ENCODE measurements at regions not wholly inside any gene's neighbourhood (a gene's known extent, or its start where the extent isn't known, plus 50 kb on each side); places are given as distances from the start of the nearest gene placed in this dataset.

DNA sequence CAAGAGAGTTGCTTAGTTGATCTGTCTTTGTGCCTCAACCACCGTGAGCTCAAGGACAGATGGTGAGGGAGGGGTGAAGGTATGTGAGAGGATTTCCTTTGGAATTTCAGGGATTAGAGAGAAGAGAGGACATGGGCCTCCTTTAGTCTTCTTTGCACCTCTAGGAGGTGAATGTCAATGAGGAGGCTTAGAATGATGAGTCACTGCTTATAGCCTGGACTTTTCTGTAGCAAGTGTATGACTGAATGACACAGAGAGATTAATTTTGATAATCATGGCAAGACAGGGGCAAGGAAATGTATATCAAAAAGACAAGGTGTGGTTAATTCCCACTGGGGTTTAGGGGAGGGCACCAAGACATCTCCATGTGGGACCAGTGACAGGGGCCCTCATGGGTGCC lies 947.3 kb upstream of the TENM4 start:
- H3K27ac Mint-ChIP-seq, result no peak overlapping the region
- peaks cover 0 to 3% (median 3%) of the 10 kb centered on the region in 3 donors for H3K9me3 Mint-ChIP-seq
- no peak overlapping the region for H3K4me3 Mint-ChIP-seq
- H3K27me3 Mint-ChIP-seq, result peaks cover 2% of the 10 kb centered on the region
- H3K36me3 Mint-ChIP-seq, result no peaks in the 10 kb centered on the region
- no peaks in the 10 kb centered on the region for H3K4me1 Mint-ChIP-seq

DNA sequence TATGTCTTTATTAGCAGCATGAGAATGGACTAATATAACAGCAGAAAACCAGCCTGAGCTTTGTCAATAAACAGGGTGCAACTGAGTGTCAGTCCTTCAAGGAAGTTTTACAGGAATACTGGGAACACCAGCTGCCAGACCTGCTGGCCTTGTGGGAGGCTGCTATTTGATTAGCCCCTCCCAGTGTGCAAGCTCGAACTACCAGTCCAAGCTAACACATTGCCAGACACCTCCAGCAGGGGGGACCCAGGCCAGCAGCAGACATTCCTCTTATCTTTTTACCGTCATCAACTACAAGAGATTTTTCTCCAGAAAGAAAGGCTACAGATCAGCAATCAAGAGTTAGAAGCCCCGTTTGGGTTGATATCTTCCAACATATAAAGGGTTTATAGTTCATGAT lies 942.8 kb upstream of the TENM4 start:
- no peaks in the 10 kb centered on the region for H3K4me1 Mint-ChIP-seq
- peaks cover 2 to 3% (median 3%) of the 10 kb centered on the region in 3 donors for H3K9me3 Mint-ChIP-seq
- H3K36me3 Mint-ChIP-seq, result peaks cover under 1% of the 10 kb centered on the region
- H3K27ac Mint-ChIP-seq, result no peak overlapping the region
- H3K4me3 Mint-ChIP-seq, result no peak overlapping the region
- no peaks in the 10 kb centered on the region for H3K27me3 Mint-ChIP-seq

DNA sequence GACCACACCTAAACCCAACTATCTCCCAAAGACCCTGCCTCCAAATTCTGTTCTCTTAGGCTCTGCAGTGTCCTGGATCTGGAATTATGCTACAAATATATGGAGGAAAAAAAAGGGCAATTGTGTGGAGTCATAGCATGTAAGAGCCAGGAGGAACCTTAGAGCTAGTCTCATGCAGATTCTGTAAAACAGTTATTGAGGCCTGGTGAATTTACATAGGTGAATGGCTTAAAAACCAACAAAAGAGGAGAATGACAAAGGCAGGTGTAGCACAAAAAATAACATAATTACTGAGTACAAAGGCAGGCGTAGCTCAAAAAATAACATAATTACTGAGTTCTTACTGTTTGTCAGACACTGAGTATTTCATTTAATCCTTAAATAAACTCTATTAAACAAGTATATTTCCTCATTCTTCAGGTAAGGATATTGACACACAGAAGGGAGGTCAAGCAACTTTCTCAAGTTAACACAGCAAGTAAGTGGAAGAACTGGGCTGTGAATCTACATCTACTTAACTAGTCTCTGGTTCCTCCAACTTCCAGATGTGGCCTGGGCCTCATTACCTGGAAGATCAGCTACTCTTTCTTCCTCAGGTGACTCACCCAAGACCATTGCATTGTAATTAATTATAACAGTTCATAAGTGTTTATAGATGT lies 938.9 kb upstream of the TENM4 start:
- H3K4me3 Mint-ChIP-seq, result no peak overlapping the region
- H3K27me3 Mint-ChIP-seq, result no peaks in the 10 kb centered on the region
- peaks cover 0 to 4% (median 3%) of the 10 kb centered on the region in 3 donors for H3K9me3 Mint-ChIP-seq
- no peaks in the 10 kb centered on the region for H3K4me1 Mint-ChIP-seq
- peaks cover 1% of the 10 kb centered on the region for H3K36me3 Mint-ChIP-seq
- H3K27ac Mint-ChIP-seq, result peak overlapping the region in 1 of 3 donors; percentile 76

DNA sequence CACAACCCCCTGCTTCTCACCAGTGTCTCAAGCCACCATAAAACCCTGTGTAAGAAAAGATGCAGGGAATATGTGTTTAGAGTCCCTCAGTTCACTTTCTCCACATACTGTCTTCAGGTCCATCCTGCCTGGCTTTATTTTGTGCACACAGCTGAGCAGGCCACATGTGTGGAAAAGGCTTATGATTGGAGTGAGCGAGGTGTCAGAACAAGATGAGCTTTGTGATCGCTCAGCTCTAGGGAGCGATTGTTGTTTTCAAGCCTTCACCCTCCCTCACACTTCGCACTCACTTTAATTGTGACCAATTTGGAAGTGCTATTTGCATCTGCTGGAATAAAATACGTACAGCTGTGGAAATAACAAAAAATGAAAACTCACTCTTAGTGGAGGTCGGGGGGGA lies 931.1 kb upstream of the TENM4 start:
- H3K9me3 Mint-ChIP-seq, result peaks cover 3 to 12% (median 4%) of the 10 kb centered on the region in 3 donors
- H3K27me3 Mint-ChIP-seq, result no peaks in the 10 kb centered on the region
- H3K4me3 Mint-ChIP-seq, result no peak overlapping the region

DNA sequence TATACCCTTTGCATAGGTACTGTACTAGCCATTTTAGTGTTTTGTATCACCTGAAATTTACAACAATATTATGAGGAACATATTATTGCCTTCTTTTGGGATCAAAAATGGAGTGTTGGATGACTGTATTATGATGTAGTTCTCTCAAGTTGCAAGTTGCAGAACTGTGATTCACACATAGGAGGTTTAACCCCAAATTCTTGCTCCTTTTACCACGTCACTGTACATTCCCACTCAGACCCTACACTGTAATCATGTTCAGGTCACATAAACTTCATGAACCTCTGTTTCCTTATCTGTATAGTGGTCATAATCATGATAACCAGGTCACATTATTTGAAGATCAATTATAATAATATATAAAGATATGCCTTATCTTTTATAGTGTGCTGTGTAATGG lies 925.1 kb upstream of the TENM4 start:
- Mint-ChIP-seq H3K4me1 (no peaks in the 10 kb centered on the region), H3K27ac (no peak overlapping the region), H3K4me3 (no peak overlapping the region), H3K36me3 (no peaks in the 10 kb centered on the region), H3K9me3 (peaks cover 2 to 7% (median 4%) of the 10 kb centered on the region in 3 donors), H3K27me3 (peaks cover 1% of the 10 kb centered on the region)

More for the DNA sequence above, 931.1 kb upstream of the TENM4 start:
- Mint-ChIP-seq H3K36me3 (peaks cover 3% of the 10 kb centered on the region), H3K4me1 (no peaks in the 10 kb centered on the region), H3K27ac (no peak overlapping the region)

DNA sequence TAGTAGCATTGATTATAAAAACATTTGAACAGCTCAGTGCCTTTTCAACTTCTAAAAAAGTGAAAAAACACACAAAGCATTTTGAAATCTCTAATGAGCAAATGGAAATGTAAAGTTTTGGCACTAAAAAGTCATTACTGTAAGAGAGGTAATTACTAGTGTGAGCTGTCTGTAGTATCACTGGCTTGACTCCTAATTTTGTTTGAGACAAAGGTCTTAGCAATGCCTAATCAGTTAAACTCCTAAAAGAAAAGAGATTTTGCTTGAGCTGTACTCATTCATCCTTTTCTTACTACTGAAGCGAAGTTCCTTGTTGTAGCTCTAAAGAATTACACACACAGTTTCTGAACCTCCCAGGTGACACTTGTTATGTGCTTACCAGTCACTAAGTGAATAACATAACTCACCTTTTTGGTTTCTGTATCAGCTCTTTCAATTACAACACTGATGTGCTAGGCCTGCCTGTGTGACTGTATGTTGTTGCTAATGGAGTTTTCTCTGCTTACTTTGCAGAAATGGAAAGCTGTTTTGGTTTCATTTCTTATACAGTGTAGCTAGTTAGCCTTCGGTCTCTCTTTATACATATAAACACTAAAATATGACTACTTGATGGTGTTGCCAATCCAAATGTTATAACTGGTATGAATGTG lies 924.4 kb upstream of the TENM4 start:
- H3K4me1 Mint-ChIP-seq, result no peaks in the 10 kb centered on the region
- H3K27me3 Mint-ChIP-seq, result peaks cover 1% of the 10 kb centered on the region
- H3K4me3 Mint-ChIP-seq, result no peak overlapping the region
- H3K36me3 Mint-ChIP-seq, result no peaks in the 10 kb centered on the region
- no peak overlapping the region for H3K27ac Mint-ChIP-seq
- peaks cover under 1 to 8% (median 1%) of the 10 kb centered on the region in 3 donors for H3K9me3 Mint-ChIP-seq

DNA sequence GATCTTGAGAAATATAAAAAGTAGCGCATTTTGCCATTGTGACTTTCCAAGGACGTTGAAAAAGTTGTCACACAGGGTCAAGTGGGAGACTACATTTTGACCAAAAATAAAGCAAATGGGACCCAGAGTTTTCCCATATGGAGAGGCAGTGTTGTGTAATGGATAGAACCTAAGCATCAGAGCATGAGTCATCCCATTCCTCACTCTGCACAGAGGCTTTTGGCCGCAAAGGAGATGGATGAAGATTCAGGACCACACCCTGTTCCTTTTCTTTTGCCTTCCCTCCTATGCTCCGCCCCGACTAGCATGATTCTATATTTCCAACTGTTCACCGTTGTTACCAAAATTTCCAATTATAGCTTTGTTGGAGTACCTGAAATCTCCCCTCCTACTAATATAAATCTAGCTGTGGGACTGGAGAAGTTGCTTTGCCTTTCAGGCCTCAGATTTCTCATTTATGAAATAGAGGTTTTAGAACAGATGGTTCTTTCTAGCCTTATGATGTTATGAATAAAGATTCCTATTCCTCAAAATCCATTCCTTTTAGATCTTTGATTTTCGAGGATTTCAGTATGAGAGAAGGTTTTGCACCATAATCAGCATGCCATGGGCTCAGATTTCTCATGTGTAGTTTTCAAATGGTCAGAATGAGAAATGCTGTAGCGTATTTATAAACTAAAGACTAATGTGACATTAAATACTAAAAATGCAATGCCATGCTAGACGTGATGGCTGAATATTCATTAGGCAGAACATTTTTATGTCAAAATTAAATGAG lies 921.9 kb upstream of the TENM4 start:
- H3K4me3 Mint-ChIP-seq, result no peak overlapping the region
- H3K27ac Mint-ChIP-seq, result no peak overlapping the region
- no peaks in the 10 kb centered on the region for H3K36me3 Mint-ChIP-seq
- peaks cover 0 to 6% (median 0%) of the 10 kb centered on the region in 3 donors for H3K9me3 Mint-ChIP-seq
- no peaks in the 10 kb centered on the region for H3K4me1 Mint-ChIP-seq
- peaks cover 1% of the 10 kb centered on the region for H3K27me3 Mint-ChIP-seq

DNA sequence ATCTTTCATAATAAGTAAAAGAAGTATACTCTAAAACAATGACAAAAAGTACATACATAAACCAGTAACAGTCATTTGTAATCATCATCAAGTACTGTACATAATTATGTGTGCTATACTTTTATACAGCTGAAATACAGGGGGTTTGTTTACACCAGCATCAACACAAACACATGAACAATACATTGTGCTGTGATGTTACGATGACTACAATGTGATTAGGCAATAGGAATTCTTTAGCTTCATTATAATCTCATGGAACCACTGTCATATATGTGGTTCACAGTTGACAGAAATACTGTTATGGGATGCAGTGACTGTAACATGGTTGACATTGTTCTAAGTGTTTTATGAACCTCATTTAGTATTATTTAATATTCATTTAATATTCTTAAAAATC lies 914.4 kb upstream of the TENM4 start:
- Mint-ChIP-seq H3K4me1 (no peaks in the 10 kb centered on the region), H3K36me3 (no peaks in the 10 kb centered on the region), H3K9me3 (peaks cover 0 to 4% (median 4%) of the 10 kb centered on the region in 3 donors), H3K4me3 (no peak overlapping the region), H3K27ac (no peak overlapping the region), H3K27me3 (no peaks in the 10 kb centered on the region)

DNA sequence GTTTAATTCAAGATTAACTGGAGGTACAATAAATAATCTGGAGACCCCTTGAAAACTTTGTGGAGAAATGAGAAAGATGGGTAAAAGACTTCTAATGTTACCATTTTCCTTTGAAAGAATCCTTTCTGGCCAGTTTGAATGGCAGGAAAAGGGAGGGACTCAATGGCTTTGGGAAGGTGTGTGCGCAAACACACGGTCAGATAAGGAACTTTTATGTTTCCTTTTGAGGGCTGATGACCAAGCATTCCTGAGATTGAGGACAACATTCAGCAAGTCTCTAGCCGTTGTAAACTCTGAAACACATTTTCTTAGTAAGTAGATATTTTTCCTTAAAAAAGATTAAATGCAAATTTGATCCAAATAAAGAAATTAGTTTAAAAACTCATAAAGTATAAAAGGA lies 909.7 kb upstream of the TENM4 start:
- Mint-ChIP-seq H3K27me3 (no peaks in the 10 kb centered on the region), H3K36me3 (no peaks in the 10 kb centered on the region), H3K4me1 (no peaks in the 10 kb centered on the region), H3K27ac (no peak overlapping the region), H3K9me3 (peaks cover 0 to 3% (median 0%) of the 10 kb centered on the region in 3 donors), H3K4me3 (no peak overlapping the region)

DNA sequence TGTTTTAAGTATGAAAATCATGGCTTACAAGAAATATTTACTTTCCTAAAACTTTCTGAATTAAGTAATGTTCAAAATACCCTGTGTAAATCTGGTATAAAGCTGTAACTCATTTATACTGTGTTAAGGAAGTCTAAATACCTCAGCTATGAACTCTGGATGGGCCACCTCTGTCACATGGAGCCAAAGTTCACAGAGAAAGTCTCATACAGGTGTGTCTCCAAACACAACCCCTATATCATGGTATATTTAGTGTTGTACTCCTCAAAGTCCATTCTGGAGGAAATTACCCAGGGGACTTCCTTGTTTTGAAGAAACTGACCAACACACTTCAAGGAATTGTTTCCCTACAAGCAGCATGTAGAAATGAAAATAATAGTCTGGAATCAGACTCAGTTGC lies 909.2 kb upstream of the TENM4 start:
- Mint-ChIP-seq H3K4me3 (no peak overlapping the region), H3K27me3 (no peaks in the 10 kb centered on the region), H3K4me1 (no peaks in the 10 kb centered on the region), H3K27ac (no peak overlapping the region), H3K36me3 (no peaks in the 10 kb centered on the region), H3K9me3 (peaks cover 0 to 3% (median 0%) of the 10 kb centered on the region in 3 donors)

DNA sequence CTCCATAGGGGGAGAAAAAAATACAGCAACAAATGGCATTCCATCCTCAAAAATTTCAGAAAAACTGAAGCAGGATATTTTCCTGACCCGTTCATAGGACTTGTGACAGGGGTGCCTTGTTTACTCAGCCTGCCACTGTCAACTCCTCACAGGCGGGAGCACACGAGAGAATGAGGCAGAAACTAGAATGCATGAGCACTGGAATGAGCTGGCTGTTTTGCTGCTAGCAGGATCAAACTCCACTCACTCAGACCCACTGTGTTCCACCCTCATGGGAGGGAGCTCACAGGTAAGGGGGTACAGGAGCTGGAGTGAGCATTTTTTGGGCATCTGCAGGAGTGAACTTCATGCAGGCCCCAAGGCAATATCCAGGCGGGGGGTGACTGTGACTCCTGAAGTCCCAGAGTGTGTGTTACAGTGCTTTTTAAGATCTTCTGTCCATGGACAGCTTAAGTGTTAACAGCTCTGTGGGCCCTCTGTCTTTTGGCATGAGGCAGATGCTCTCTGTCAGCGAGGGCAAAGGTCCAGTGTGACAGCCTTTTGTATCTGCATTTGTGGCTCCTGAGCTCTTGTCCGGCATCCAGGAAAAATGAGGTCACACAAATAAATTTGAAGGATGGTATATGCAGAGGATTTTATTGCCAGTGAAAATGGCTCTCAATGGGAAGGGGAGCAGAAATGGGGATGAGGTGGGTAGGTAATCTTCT lies 905.7 kb upstream of the TENM4 start:
- H3K36me3 Mint-ChIP-seq, result no peaks in the 10 kb centered on the region
- H3K4me1 Mint-ChIP-seq, result no peaks in the 10 kb centered on the region

DNA sequence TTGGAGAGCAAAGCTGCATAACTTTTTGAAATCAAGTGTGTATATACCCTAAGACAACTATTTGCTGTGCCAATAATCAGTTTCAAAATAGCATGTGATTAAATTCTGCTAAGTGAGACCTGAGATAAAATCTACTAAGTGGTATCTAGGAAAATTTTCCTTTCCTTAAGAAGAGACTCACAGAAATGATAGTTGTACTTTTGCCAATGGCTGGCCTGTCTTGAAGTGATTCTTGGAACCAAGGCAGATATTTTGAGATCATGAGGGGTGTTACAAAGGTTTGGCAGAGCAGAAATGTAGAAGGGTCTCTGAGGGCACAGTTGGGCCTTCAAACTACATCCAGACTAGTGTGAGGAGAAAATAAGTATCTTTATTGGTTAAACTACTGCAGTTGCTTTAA lies 902.6 kb upstream of the TENM4 start:
- Mint-ChIP-seq H3K27ac (no peak overlapping the region), H3K9me3 (peaks cover 0 to 3% (median 0%) of the 10 kb centered on the region in 3 donors), H3K36me3 (no peaks in the 10 kb centered on the region), H3K4me3 (no peak overlapping the region), H3K4me1 (no peaks in the 10 kb centered on the region), H3K27me3 (no peaks in the 10 kb centered on the region)

More for the DNA sequence above, 905.7 kb upstream of the TENM4 start:
- H3K27me3 Mint-ChIP-seq, result no peaks in the 10 kb centered on the region
- no peak overlapping the region for H3K27ac Mint-ChIP-seq
- no peak overlapping the region for H3K4me3 Mint-ChIP-seq
- no peaks in the 10 kb centered on the region for H3K9me3 Mint-ChIP-seq

DNA sequence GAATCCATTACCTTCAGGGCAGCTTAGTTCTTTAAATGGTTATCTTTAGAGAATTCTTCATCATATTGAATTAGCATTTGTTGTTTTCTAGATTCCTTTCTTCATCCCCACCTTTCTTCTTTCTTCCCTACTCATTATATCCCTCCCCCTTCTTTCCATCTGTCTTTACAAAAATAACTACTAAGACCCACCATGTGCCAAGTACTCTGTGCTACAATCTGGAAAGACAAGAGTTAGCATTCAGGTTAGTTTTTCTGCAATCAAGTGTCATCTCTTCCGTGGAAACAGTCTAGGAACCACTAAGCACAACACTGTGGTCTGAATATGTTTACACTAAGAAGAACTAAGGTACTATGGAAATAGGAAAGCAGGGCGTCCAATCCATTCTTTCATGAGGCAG lies 897.4 kb upstream of the TENM4 start:
- no peaks in the 10 kb centered on the region for H3K4me1 Mint-ChIP-seq
- H3K4me3 Mint-ChIP-seq, result no peak overlapping the region
- no peak overlapping the region for H3K27ac Mint-ChIP-seq
- peaks cover 0 to 3% (median 3%) of the 10 kb centered on the region in 3 donors for H3K9me3 Mint-ChIP-seq
- H3K36me3 Mint-ChIP-seq, result no peaks in the 10 kb centered on the region
- no peaks in the 10 kb centered on the region for H3K27me3 Mint-ChIP-seq

DNA sequence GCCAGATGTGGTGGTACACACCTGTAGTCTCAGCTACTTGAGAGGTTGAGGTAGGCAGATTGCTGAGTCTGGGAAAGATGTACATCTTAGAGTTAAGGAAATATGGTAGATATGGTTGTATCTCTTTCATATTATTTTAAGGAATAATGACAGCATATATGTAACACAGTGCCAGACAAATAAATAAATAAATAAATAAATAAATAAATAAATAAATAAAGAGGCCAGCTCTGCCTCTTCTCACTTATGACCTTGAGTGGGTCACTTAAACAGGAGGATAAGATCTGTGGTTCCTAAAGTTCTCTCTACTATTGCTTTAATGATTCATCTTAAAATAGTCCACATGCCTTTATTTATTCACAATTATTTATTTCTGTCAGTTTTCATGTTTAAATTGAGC lies 890.9 kb upstream of the TENM4 start:
- H3K36me3 Mint-ChIP-seq, result no peaks in the 10 kb centered on the region
- H3K9me3 Mint-ChIP-seq, result peaks cover 0 to 3% (median 2%) of the 10 kb centered on the region in 3 donors
- H3K4me3 Mint-ChIP-seq, result no peak overlapping the region
- no peaks in the 10 kb centered on the region for H3K27me3 Mint-ChIP-seq
- no peaks in the 10 kb centered on the region for H3K4me1 Mint-ChIP-seq
- H3K27ac Mint-ChIP-seq, result no peak overlapping the region

DNA sequence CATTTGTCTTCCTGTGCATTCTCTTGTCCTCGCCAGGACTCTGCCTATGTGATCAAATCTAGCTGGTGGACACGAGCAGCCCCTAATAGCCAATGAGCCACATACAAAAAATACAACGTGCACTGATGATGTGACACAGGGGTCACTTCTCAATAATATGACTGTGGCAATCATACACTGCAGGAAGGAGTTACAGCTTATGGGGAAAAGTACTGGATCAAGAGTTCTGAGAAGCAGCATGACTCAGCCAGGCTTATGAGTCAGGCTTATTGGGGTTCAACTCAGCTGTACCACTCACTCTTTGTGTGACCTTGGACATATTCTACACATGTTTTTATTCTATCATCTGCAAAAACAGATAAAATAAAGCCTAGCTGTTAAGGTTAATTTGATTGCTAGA lies 889.4 kb upstream of the TENM4 start:
- Mint-ChIP-seq H3K27ac (no peak overlapping the region), H3K36me3 (no peaks in the 10 kb centered on the region), H3K4me3 (no peak overlapping the region), H3K4me1 (no peaks in the 10 kb centered on the region), H3K27me3 (no peaks in the 10 kb centered on the region), H3K9me3 (peaks cover 0 to 2% (median 0%) of the 10 kb centered on the region in 3 donors)

Data from IgD-negative memory B cell (primary cell).